Lower leg skin (tissue), 3 donors: ENCODE measurements at regions not wholly inside any gene's neighbourhood (a gene's known extent, or its start where the extent isn't known, plus 50 kb on each side); places are given as distances from the start of the nearest gene placed in this dataset.

Source experiments
- POLR2A ChIP-seq, 2 donors: fragments of 450-650 bp; IDR thresholded peaks; one replicate each; pipeline ENCODE4 v1.6.1; 2016 to 2017; ENCODE audit warnings: antibody characterized with exemption in 2 of 2, mild to moderate bottlenecking in 1 of 2, moderate library complexity in 1 of 2
- TF ChIP-seq, protein P1 (sequence below), 3 donors: fragments of 450-650 bp; IDR thresholded peaks; one replicate each; pipeline ENCODE4 v1.5.1; 2016; ENCODE audit warnings: antibody characterized with exemption in 3 of 3, mild to moderate bottlenecking in 3 of 3, moderate library complexity in 2 of 3

- TF ChIP-seq, protein P1, sequence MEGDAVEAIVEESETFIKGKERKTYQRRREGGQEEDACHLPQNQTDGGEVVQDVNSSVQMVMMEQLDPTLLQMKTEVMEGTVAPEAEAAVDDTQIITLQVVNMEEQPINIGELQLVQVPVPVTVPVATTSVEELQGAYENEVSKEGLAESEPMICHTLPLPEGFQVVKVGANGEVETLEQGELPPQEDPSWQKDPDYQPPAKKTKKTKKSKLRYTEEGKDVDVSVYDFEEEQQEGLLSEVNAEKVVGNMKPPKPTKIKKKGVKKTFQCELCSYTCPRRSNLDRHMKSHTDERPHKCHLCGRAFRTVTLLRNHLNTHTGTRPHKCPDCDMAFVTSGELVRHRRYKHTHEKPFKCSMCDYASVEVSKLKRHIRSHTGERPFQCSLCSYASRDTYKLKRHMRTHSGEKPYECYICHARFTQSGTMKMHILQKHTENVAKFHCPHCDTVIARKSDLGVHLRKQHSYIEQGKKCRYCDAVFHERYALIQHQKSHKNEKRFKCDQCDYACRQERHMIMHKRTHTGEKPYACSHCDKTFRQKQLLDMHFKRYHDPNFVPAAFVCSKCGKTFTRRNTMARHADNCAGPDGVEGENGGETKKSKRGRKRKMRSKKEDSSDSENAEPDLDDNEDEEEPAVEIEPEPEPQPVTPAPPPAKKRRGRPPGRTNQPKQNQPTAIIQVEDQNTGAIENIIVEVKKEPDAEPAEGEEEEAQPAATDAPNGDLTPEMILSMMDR (IDR thresholded peaks at IDR 0.05): no peak
- TF ChIP-seq POLR2A (IDR thresholded peaks at IDR 0.05): no peak
Measured at GRCh38 chr13:39951301-39951700, 295.8 kb downstream of the COG6 start.
